ENCODE measurements at regions not wholly inside any gene's neighbourhood (a gene's known extent, or its start where the extent isn't known, plus 50 kb on each side); places are given as distances from the start of the nearest gene placed in this dataset.
"Not testable (repeated sequence)": the region's sequence is repeated elsewhere in the genome, so short reads cannot be mapped to it uniquely, and the experiment has no call there.

DNA sequence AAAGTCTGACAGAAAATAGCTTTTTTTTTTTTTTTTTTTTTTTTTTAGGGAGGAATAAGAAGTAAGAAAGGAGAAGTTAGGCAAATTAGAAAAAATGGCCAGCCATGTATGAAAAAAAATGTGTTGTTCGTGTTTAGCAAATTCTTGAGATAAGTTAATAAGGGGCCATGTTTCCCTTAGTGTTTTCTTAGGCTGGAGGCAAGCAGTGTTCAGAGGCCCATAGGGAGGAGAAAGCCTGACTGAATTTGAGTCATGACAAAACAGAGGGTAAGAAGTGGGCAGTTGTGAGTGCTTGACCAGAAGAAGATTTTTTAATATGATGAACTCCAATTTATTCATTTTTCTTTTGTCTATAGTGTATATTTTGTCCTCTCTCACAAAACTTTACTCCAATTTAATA lies 766.4 kb downstream of the FAM181B start:
- DNase-seq = no peak

DNA sequence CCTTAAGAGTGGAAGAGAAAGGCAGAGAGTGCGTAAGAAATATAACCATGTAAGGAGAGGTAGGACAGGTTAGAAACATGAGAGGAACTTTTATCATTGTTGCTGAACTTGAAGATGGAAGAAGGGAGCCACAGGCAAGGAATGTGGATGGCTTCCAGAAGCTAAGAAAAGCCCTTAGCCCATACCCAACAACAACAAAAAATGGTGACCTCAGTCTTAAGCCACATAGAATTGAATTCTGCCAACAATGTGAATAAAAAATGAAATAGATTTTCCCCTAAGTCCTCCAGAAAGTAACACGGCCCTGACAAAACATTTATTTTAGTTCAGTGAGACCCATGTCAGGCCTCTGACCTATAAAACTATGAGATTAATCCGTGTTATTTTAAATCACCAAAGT lies 767.3 kb downstream of the FAM181B start:
- no peak for DNase-seq

DNA sequence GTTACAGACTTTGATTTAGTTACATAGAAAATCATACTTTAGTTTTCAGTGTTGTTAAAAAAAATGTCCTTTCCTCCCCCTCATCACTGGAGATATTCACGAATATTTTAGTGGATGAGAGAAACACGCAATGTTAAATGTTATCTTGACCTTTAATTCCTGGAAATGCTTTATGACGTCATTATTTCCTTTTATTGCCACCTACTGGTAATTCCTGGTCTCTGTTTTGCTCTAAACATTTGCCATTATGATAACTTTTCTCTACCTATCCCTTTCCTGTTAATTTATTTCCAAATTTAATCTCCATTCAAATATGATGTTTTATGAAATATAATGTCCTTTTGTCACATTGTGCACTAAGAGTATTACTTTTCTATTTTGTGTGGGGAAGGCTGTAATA lies 770.6 kb downstream of the FAM181B start:
- no peak for DNase-seq

GRCh38 chr11:81960443-81960842 lies 773.2 kb downstream of the FAM181B start:
- no peak for DNase-seq

GRCh38 chr11:81959341-81959740 lies 774.3 kb downstream of the FAM181B start:
- DNase-seq = no peak

- not testable (repeated sequence) for DNase-seq
These were observed 779.4 kb downstream of the FAM181B start for GRCh38 chr11:81954301-81954700.

GRCh38 chr11:81946831-81947230 lies 786.8 kb downstream of the FAM181B start:
- no peak for DNase-seq

DNA sequence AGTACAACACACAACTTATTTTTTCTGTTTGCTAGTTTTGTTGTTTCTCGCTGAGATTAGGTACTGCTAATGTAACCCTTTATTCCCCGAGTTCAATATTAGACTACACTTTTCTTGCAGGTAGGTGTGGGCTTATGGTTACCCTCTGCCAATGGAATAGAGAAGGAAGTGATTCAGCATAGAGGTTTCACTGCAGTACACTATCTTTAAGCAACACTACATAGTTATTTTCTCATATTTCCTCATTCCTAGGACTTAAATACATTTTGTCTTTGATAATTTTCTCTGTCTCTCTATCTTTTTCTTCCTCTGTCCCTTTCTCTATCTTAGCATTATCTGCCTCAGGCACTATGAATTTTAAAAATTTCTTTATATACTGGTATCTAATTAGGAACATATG lies 791.0 kb downstream of the FAM181B start:
- DNase-seq = no peak

GRCh38 chr11:81941998-81942397 lies 791.7 kb downstream of the FAM181B start:
- DNase-seq = no peak

DNA sequence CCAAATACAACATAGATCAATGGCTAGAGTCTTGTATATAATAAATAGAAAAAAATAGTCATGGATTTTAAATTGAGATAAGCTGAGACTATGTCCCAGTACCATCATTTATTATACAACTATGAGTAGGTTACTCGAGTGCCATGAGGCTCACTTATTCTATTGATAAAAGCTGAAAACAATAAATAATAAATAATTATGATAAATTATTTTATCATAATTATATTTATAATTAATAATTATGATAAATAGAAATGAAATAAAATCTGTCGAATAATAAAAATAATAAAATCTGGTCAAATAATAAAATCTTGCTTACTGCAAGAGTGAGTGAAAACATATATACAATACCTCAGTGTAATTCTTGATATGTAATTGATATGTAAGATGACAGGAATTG lies 801.4 kb downstream of the FAM181B start:
- DNase-seq = no peak

GRCh38 chr11:81920205-81920604 lies 813.5 kb downstream of the FAM181B start:
- no peak for DNase-seq

GRCh38 chr11:81916451-81916850 lies 817.2 kb downstream of the FAM181B start:
- no peak for DNase-seq

GRCh38 chr11:81915045-81915444 lies 818.6 kb downstream of the FAM181B start:
- DNase-seq = no peak

- DNase-seq = no peak
These were observed 819.9 kb downstream of the FAM181B start for GRCh38 chr11:81913793-81914192.

DNA sequence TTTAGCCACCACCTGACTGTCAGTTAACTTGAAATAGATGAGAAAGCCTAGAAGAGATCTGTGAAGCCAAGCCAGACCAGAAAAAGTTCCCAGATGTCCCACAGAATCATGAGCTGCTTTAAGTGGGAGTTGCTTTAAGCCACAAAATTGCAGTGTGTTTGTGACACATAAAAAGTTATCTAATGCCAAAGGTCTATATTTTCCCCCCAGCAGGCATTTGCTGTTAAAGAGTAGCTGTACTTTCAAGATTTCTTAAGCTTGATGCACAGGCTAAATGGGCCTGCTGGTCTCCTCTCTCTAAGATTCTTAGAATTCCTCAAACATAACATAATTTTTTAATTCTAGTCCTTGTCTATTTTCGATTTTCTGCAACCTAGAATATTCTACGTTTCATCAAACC lies 825.7 kb downstream of the FAM181B start:
- no peak for DNase-seq

- no peak for DNase-seq
These were observed 834.5 kb downstream of the FAM181B start for GRCh38 chr11:81899156-81899555.

DNA sequence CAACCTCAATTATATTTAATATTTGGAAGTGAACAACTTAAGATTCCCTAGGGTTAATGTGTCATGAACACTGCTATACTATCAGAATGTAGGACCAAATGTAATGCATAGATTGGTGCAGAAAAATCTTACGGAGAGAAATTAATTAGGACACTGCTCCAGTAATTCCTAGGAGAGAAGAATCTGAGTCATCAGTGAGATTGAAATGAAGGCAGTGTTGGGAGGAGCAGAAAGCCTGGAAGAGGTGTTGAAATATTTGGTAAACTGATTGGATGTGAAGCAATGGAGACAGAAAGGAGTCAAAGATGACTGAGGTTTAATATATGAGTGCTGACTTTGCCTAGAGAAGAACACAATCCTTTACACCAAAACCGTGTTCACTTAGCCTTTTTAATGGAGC lies 836.0 kb downstream of the FAM181B start:
- DNase-seq = no peak

GRCh38 chr11:81895258-81895657 lies 838.4 kb downstream of the FAM181B start:
- no peak for DNase-seq

GRCh38 chr11:81892770-81893635 lies 840.7 kb downstream of the FAM181B start:
- DNase-seq = no peak

DNA sequence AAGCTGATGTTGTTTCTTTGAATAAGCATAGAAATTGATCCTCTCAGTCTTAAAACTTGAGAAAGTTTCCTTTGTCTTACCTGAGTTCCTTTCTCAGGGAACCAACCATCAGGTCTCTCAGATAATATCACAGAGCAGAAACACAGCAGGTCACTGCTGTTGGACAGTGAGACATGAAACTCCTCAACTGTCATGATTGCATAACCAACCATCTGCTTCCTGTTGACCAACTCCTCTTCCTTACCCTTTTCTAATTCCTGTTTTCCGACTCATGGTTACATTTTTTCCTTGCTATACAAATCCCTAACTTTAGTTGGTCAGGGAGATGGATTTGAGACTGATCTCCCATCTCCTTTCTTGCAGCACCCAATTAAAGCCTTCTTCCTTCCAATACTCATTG lies 845.3 kb downstream of the FAM181B start:
- no peak for DNase-seq

- no peak for DNase-seq
These were observed 846.0 kb downstream of the FAM181B start for GRCh38 chr11:81887671-81888070.

DNA sequence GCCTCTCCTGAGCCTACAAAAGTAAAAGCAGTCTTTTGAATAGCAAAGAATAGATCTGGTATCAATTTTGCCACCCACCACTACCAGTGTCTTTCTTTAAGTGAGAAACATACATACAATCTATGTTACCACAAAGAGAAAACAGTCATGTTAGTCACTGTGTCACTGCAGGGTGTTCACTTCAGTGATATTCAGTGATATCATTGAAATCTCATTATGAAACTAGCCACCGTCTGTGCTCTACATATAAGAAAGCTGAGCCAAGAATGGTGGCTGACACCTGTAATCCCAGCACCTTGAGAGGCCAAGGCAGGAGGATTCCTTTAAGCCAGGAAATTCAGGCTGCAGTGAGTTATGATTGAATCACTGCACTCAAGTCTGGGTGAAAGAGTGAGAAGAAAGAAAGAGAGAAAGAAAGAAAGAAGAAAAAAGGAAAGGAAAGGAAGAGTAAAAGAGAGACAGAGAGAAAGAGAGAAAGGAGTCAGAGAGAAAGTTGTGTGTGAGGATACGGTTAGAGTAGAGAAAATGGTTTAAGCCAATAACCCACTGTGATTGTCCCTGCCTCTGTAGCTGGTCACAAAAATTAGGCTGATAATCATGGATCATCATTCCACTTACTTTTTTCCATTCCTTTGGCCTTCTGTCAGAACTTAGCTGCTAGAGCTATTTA lies 847.1 kb downstream of the FAM181B start:
- DNase-seq = no peak

- DNase-seq = no peak
These were observed 859.0 kb downstream of the FAM181B start for GRCh38 chr11:81874635-81875034.

DNA sequence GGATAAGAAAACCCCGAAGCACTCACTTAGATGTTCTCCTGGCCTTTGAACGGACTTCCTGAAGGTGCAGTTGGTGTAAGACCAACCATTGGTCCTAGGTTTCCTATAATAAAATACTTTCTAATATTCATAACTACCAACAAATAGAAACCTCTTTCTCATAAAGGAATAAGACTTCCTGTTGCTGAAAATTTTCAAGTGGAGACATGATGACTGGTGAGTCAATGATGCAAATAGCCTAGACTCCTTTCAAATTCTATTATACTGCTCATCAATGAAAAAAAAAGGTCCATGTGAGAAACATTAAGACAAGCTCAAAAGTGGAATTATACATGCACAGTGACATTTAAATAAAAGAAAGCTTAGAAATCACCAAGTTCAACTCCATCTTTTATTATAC lies 862.8 kb downstream of the FAM181B start:
- DNase-seq = no peak

- DNase-seq = no peak
These were observed 863.6 kb downstream of the FAM181B start for GRCh38 chr11:81870066-81870412.

Data from activated CD4-positive, alpha-beta T cell treated with anti-CD3 and anti-CD28 coated beads, Interleukin-2, amount 50 U/mL, for 1 hour (primary cell).